GM12801 (cell line): ENCODE measurements at regions not wholly inside any gene's neighbourhood (a gene's known extent, or its start where the extent isn't known, plus 50 kb on each side); places are given as distances from the start of the nearest gene placed in this dataset.

Experiments
- CTCF ChIP-seq: IDR thresholded peaks from one replicate; pipeline ENCODE4 v1.5.1; 2011; ENCODE audit warnings: control low read depth; ENCODE audit not compliant: insufficient read length; ENCODE audit errors: extremely low read depth

- no peak for TF ChIP-seq CTCF
These were observed 275.0 kb upstream of the SLCO3A1 start for GRCh38 chr15:91578511-91578910.

GRCh38 chr15:91584895-91585294, 268.6 kb upstream of the SLCO3A1 start:
- TF ChIP-seq CTCF, result no peak

- TF ChIP-seq CTCF, result no peak
These were observed 266.9 kb upstream of the SLCO3A1 start for GRCh38 chr15:91586560-91586959.

- no peak for TF ChIP-seq CTCF
These were observed 264.1 kb upstream of the SLCO3A1 start for GRCh38 chr15:91589360-91589759.

GRCh38 chr15:91592567-91592966, 260.9 kb upstream of the SLCO3A1 start:
- TF ChIP-seq CTCF, result no peak

GRCh38 chr15:91593067-91593466, 260.4 kb upstream of the SLCO3A1 start:
- no peak for TF ChIP-seq CTCF

- no peak for TF ChIP-seq CTCF
These were observed 259.9 kb upstream of the SLCO3A1 start for GRCh38 chr15:91593653-91594052.

GRCh38 chr15:91599261-91599660, 254.2 kb upstream of the SLCO3A1 start:
- no peak for TF ChIP-seq CTCF
